AG09309 (cell line): ENCODE measurements at regions not wholly inside any gene's neighbourhood (a gene's known extent, or its start where the extent isn't known, plus 50 kb on each side); places are given as distances from the start of the nearest gene placed in this dataset.

ENCODE experiments used
- DNase-seq: peaks from one replicate; pipeline ENCODE4 v3.0.0-alpha.2; 2010; ENCODE audit warnings: low read depth
- H3K4me3 ChIP-seq: 2 replicates; pipeline ENCODE4 v1.5.1; 2011; ENCODE audit warnings: mild to moderate bottlenecking, low read depth, low read length, moderate library complexity; ENCODE audit not compliant: control insufficient read depth
- CTCF ChIP-seq: IDR thresholded peaks from 2 replicates; pipeline ENCODE4 v1.5.1; 2011; ENCODE audit warnings: mild to moderate bottlenecking, low read depth, low read length, inconsistent platforms; ENCODE audit not compliant: insufficient read depth, control insufficient read depth; ENCODE audit errors: missing control alignments

DNA sequence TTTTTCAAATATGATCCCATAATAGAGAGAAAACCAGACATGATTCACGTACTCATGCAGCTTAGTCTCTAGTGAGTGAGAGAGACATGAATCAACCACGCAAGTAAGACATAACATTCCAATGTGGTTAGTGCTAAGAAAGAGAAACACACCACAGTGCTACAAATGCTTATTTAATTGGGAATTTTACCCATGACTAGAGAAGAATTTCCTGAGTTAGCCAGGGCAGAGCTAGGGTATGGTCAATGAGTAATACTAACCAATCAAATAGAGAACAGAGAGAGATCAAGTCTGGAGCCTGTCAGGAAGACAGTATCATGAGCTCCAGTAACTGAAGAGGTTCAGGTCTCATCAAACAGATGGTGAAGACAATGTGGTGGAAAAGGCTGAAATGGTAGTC, 495.2 kb downstream of the PDGFC start:
- peak; percentile 97 for DNase-seq
- H3K4me3 ChIP-seq = no peak overlapping the region
- TF ChIP-seq CTCF = no peak

DNA sequence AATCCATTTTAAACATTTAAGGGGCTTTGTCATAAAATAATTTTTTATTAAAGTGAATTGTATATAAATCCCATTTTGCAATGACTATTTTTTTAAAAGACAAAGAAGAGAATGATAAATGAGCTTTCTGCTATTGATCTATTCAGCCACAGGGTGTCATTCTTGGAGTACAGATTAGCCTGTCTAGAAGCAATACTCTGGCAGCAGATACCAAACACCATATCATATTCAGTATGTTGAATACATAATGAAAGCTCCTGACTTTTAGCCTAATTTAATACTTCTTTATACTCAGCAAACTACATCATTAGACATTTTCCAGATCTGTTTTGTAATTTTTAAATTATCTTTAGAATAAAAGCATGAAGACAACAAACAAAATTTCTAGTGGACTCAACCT, 496.3 kb downstream of the PDGFC start:
- DNase-seq = peak; percentile 39
- peak; percentile 53 for TF ChIP-seq CTCF

GRCh38 chr4:156473151-156473550, 498.4 kb downstream of the PDGFC start:
- no peak overlapping the region for H3K4me3 ChIP-seq
- no peak for DNase-seq
- no peak for TF ChIP-seq CTCF

More for the DNA sequence above, 496.3 kb downstream of the PDGFC start:
- H3K4me3 ChIP-seq = no peak overlapping the region

- no peak overlapping the region for H3K4me3 ChIP-seq
- no peak for TF ChIP-seq CTCF
- no peak for DNase-seq
Observed at GRCh38 chr4:156472624-156473023, 499.0 kb downstream of the PDGFC start.

- TF ChIP-seq CTCF = no peak
Observed at GRCh38 chr4:156459584-156459983, 505.9 kb upstream of the CTSO start.

GRCh38 chr4:156456830-156457229, 503.2 kb upstream of the CTSO start:
- no peak overlapping the region for H3K4me3 ChIP-seq
- TF ChIP-seq CTCF = no peak
- DNase-seq = no peak

More at GRCh38 chr4:156459584-156459983, 505.9 kb upstream of the CTSO start:
- DNase-seq = no peak
- no peak overlapping the region for H3K4me3 ChIP-seq

DNA sequence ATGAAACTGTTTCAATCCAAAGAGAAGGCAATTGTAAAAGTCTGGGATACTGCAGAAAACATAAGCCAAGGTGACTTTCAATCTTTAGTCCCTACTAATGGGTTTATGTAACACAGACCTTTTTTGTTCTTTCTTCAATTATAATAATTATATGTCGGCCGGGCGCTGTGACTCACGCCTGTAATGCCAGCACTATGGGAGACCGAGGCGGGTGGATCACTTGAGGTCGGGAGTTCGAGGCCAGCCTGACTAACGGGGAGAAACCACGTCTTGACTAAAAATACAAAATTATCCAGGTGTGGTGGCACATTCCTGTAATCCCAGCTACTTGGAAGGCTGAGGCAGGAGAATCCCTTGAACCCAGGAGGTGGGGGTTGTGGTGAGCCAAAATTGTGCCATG, 489.8 kb upstream of the CTSO start:
- DNase-seq = no peak
- H3K4me3 ChIP-seq = no peak overlapping the region
- no peak for TF ChIP-seq CTCF
